AG08396 (cell line): ENCODE measurements at regions not wholly inside any gene's neighbourhood (a gene's known extent, or its start where the extent isn't known, plus 50 kb on each side); places are given as distances from the start of the nearest gene placed in this dataset.

Source experiments
- DNase-seq: peaks from one replicate; pipeline ENCODE4 v3.0.0; 2012; ENCODE audit warnings: low spot score, mixed read lengths

GRCh38 chr17:70808596-70808995, 639.3 kb downstream of the KCNJ2 start:
- DNase-seq, result no peak

- DNase-seq, result peak; percentile 16
Measured at GRCh38 chr17:70810609-70811008, 641.3 kb downstream of the KCNJ2 start.

GRCh38 chr17:70813355-70813930, 644.1 kb downstream of the KCNJ2 start:
- DNase-seq, result no peak

- DNase-seq, result no peak
Measured at GRCh38 chr17:70819183-70819582, 649.9 kb downstream of the KCNJ2 start.

GRCh38 chr17:70820276-70820675, 650.9 kb downstream of the KCNJ2 start:
- DNase-seq, result no peak

GRCh38 chr17:70825321-70826125, 656.2 kb downstream of the KCNJ2 start:
- DNase-seq, result no peak

- no peak for DNase-seq
Measured at GRCh38 chr17:70829876-70830275, 660.5 kb downstream of the KCNJ2 start.

GRCh38 chr17:70834039-70834438, 664.7 kb downstream of the KCNJ2 start:
- DNase-seq, result no peak

GRCh38 chr17:70848785-70849184, 679.5 kb downstream of the KCNJ2 start:
- DNase-seq, result peak; percentile 4

- peak; percentile 41 for DNase-seq
Measured at GRCh38 chr17:70855401-70856054, 686.2 kb downstream of the KCNJ2 start.

- no peak for DNase-seq
Measured at GRCh38 chr17:70857351-70857750, 688.0 kb downstream of the KCNJ2 start.

GRCh38 chr17:70859829-70860228, 690.5 kb downstream of the KCNJ2 start:
- no peak for DNase-seq

- no peak for DNase-seq
Measured at GRCh38 chr17:70862295-70862694, 693.0 kb downstream of the KCNJ2 start.

GRCh38 chr17:70863436-70864248, 694.3 kb downstream of the KCNJ2 start:
- no peak for DNase-seq

- no peak for DNase-seq
Measured at GRCh38 chr17:70865993-70866804, 696.9 kb downstream of the KCNJ2 start.

GRCh38 chr17:70868149-70868548, 698.8 kb downstream of the KCNJ2 start:
- no peak for DNase-seq

GRCh38 chr17:70869402-70870085, 700.2 kb downstream of the KCNJ2 start:
- no peak for DNase-seq

GRCh38 chr17:70871180-70871818, 702.0 kb downstream of the KCNJ2 start:
- DNase-seq, result no peak

GRCh38 chr17:70872103-70872502, 702.8 kb downstream of the KCNJ2 start:
- DNase-seq, result no peak

- DNase-seq, result no peak
Measured at GRCh38 chr17:70875729-70876310, 706.5 kb downstream of the KCNJ2 start.
